Keratinocyte (primary cell): ENCODE measurements at regions not wholly inside any gene's neighbourhood (a gene's known extent, or its start where the extent isn't known, plus 50 kb on each side); places are given as distances from the start of the nearest gene placed in this dataset.

Experiments
- DNase-seq: peaks from one replicate; pipeline ENCODE4 v3.0.0-alpha.2; 2011; ENCODE audit warnings: low read depth, missing footprints, low spot score
- FAIRE-seq: peaks from 2 replicates; lab custom pipeline; 2011; peaks lifted over from hg19 to GRCh38; lab: Jason Lieb, UNC
- H2AFZ ChIP-seq: 2 replicates; pipeline ENCODE4 v1.6.0; 2012; ENCODE audit warnings: low read length, control low read depth, inconsistent platforms; ENCODE audit not compliant: control insufficient read depth
- H3K27ac ChIP-seq: 2 replicates; pipeline ENCODE4 v1.5.1; 2011; ENCODE audit warnings: low read length; ENCODE audit not compliant: control insufficient read depth, insufficient read depth
- H3K27me3 ChIP-seq: 3 replicates; pipeline ENCODE4 v1.6.0; 2011; ENCODE audit warnings: low read length; ENCODE audit not compliant: control insufficient read depth, insufficient read depth; ENCODE audit errors: extremely low read depth
- H3K36me3 ChIP-seq, 2 experiments: 2 replicates in 1 of 2; 3 replicates in 1 of 2; pipeline ENCODE4 v1.5.1; 2011; ENCODE audit warnings: low read length in 2 of 2, mild to moderate bottlenecking in 1 of 2; ENCODE audit not compliant: control insufficient read depth in 2 of 2, insufficient read depth in 2 of 2; ENCODE audit errors: extremely low read depth in 1 of 2
- H3K4me1 ChIP-seq: 3 replicates; pipeline ENCODE4 v1.5.1; 2011; ENCODE audit warnings: low read length; ENCODE audit not compliant: control insufficient read depth, insufficient read depth; ENCODE audit errors: extremely low read depth
- H3K4me2 ChIP-seq: 3 replicates; pipeline ENCODE4 v1.6.0; 2011; ENCODE audit warnings: low read depth, low read length; ENCODE audit not compliant: control insufficient read depth, insufficient read depth; ENCODE audit errors: extremely low read depth
- H3K4me3 ChIP-seq, 3 experiments: fragments of 200-600 bp in 1 of 3; sonication (generic) in 1 of 3; 2 replicates in 2 of 3; 3 replicates in 1 of 3; pipeline ENCODE4 v1.5.1; 2011 to 2016; ENCODE audit warnings: low read length in 3 of 3, mild to moderate bottlenecking in 3 of 3, control low read depth in 2 of 3, inconsistent platforms in 1 of 3, low read depth in 1 of 3, mixed read lengths in 1 of 3, mixed run types in 1 of 3, moderate library complexity in 1 of 3; ENCODE audit not compliant: control insufficient read depth in 2 of 3, insufficient read depth in 2 of 3; ENCODE audit errors: extremely low read depth in 1 of 3
- H3K79me2 ChIP-seq: 2 replicates; pipeline ENCODE4 v1.6.0; 2012; ENCODE audit warnings: low read length; ENCODE audit not compliant: control insufficient read depth, insufficient read depth
- H3K9ac ChIP-seq: 3 replicates; pipeline ENCODE4 v1.6.0; 2011; ENCODE audit warnings: low read length; ENCODE audit not compliant: control insufficient read depth, insufficient read depth; ENCODE audit errors: extremely low read depth
- H3K9me1 ChIP-seq: 3 replicates; pipeline ENCODE4 v1.6.0; 2011; ENCODE audit warnings: low read length; ENCODE audit not compliant: control insufficient read depth, insufficient read depth; ENCODE audit errors: extremely low read depth
- H3K9me3 ChIP-seq: 2 replicates; pipeline ENCODE4 v1.5.1; 2012; ENCODE audit warnings: low read depth, low read length; ENCODE audit not compliant: control insufficient read depth
- H4K20me1 ChIP-seq: 3 replicates; pipeline ENCODE4 v1.6.0; 2011; ENCODE audit warnings: low read length; ENCODE audit not compliant: control insufficient read depth, insufficient read depth; ENCODE audit errors: extremely low read depth
- EZH2 ChIP-seq: IDR thresholded peaks from one replicate; pipeline ENCODE4 v1.6.1; 2012; ENCODE audit warnings: inconsistent platforms, mild to moderate bottlenecking, low read length, moderate library complexity
- dilution Hi-C: fragments of 300-500 bp; cut with MboI; formaldehyde crosslinking; loops from one replicate; pipeline ENCODE4 v1.7.0; 2020; ENCODE audit warnings: low sequenced_read_pairs; ENCODE audit not compliant: extremely low pct_ligation_motif_present
- TF ChIP-seq, protein P1 (sequence below), 3 experiments: IDR thresholded peaks in 1 of 3; conservative IDR thresholded peaks in 1 of 3; optimal IDR thresholded peaks in 1 of 3; 2 replicates in 2 of 3; 3 replicates in 1 of 3; pipeline versions ENCODE3 to v1.5.1; 2011; ENCODE audit warnings: low read length in 3 of 3, mild to moderate bottlenecking in 3 of 3, moderate library complexity in 2 of 3, control low read depth in 1 of 3, inconsistent platforms in 1 of 3; ENCODE audit not compliant: insufficient read depth in 2 of 3; ENCODE audit errors: extremely low read depth in 1 of 3

DNA sequence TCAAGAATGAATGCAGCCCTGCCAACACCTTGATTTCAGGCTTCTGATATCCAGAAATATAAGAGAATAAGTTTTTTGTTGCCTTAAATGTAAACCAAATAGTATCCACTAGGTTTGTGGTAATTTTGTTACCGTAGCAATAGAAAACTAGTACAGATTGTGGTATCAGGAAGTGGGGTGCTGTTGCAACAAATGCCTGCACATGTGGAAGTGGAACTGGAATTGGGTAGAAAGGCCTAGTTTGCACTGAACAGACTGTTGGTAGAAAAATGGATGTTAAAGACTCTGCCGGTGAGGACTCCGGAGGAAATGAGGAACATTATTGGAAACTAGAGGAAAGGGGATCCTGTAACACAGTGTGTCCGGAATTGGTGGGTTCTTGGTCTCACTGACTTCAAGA is 145.8 kb upstream of the MGAT5 start:
- dilution Hi-C loops, result no loop called here
- H3K4me3 ChIP-seq, result no peak overlapping the region
- H3K4me1 ChIP-seq, result no peaks in the 10 kb centered on the region
- no peaks in the 10 kb centered on the region for H3K9me3 ChIP-seq
- DNase-seq (no peak), FAIRE-seq (no peak)
- TF ChIP-seq, protein P1, sequence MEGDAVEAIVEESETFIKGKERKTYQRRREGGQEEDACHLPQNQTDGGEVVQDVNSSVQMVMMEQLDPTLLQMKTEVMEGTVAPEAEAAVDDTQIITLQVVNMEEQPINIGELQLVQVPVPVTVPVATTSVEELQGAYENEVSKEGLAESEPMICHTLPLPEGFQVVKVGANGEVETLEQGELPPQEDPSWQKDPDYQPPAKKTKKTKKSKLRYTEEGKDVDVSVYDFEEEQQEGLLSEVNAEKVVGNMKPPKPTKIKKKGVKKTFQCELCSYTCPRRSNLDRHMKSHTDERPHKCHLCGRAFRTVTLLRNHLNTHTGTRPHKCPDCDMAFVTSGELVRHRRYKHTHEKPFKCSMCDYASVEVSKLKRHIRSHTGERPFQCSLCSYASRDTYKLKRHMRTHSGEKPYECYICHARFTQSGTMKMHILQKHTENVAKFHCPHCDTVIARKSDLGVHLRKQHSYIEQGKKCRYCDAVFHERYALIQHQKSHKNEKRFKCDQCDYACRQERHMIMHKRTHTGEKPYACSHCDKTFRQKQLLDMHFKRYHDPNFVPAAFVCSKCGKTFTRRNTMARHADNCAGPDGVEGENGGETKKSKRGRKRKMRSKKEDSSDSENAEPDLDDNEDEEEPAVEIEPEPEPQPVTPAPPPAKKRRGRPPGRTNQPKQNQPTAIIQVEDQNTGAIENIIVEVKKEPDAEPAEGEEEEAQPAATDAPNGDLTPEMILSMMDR (optimal IDR thresholded peaks at IDR 0.05 in 1 of 3, IDR thresholded peaks at IDR 0.05 in 1 of 3, conservative IDR thresholded peaks at IDR 0.05 in 1 of 3; ENCODE audit: extremely low read depth in 1 of 3, insufficient read depth in 2 of 3, low read length in 3 of 3), result no peak
- no peak for TF ChIP-seq EZH2
- no peaks in the 10 kb centered on the region for H3K79me2 ChIP-seq
- H3K27me3 ChIP-seq, result peaks cover 3% of the 10 kb centered on the region
- H3K27ac ChIP-seq, result no peak overlapping the region
- no peak overlapping the region for H3K9ac ChIP-seq
- no peaks in the 10 kb centered on the region for H3K9me1 ChIP-seq
- no peaks in the 10 kb centered on the region for H4K20me1 ChIP-seq
- no peak overlapping the region for H3K4me2 ChIP-seq
- H2AFZ ChIP-seq, result no peak overlapping the region
- H3K36me3 ChIP-seq, result no peaks in the 10 kb centered on the region

GRCh38 chr2:134109246-134109645 is 144.6 kb upstream of the MGAT5 start:
- peaks cover 5% of the 10 kb centered on the region for H3K27me3 ChIP-seq
- no peak overlapping the region for H3K4me3 ChIP-seq
- TF ChIP-seq EZH2, result no peak
- no peak overlapping the region for H3K4me2 ChIP-seq
- no peaks in the 10 kb centered on the region for H3K9me1 ChIP-seq
- H3K79me2 ChIP-seq, result no peaks in the 10 kb centered on the region
- dilution Hi-C loops, result no loop called here
- no peaks in the 10 kb centered on the region for H3K9me3 ChIP-seq
- DNase-seq (no peak), FAIRE-seq (no peak)
- H2AFZ ChIP-seq, result no peak overlapping the region
- H3K36me3 ChIP-seq, result no peaks in the 10 kb centered on the region
- H3K4me1 ChIP-seq, result no peaks in the 10 kb centered on the region
- H3K27ac ChIP-seq, result no peak overlapping the region
- H4K20me1 ChIP-seq, result no peaks in the 10 kb centered on the region
- H3K9ac ChIP-seq, result no peak overlapping the region

GRCh38 chr2:134109725-134110124 is 144.1 kb upstream of the MGAT5 start:
- Histone ChIP-seq H3K9me3 (no peaks in the 10 kb centered on the region), H3K9me1 (no peaks in the 10 kb centered on the region), H4K20me1 (no peaks in the 10 kb centered on the region), H3K9ac (no peak overlapping the region), H3K27me3 (peaks cover 5% of the 10 kb centered on the region), H3K36me3 (no peaks in the 10 kb centered on the region), H3K4me1 (no peaks in the 10 kb centered on the region), H2AFZ (no peak overlapping the region), H3K4me3 (no peak overlapping the region), H3K79me2 (no peaks in the 10 kb centered on the region), H3K4me2 (no peak overlapping the region), H3K27ac (no peak overlapping the region)
- dilution Hi-C loops, result no loop called here
- TF ChIP-seq EZH2, result no peak
- TF ChIP-seq, protein P1 (optimal IDR thresholded peaks at IDR 0.05 in 1 of 3, IDR thresholded peaks at IDR 0.05 in 1 of 3, conservative IDR thresholded peaks at IDR 0.05 in 1 of 3; ENCODE audit: extremely low read depth in 1 of 3, insufficient read depth in 2 of 3, low read length in 3 of 3), result no peak
- no peak for DNase-seq
- no peak for FAIRE-seq
